Keratinocyte (primary cell): ENCODE measurements at regions not wholly inside any gene's neighbourhood (a gene's known extent, or its start where the extent isn't known, plus 50 kb on each side); places are given as distances from the start of the nearest gene placed in this dataset.
"Not testable (repeated sequence)": the region's sequence is repeated elsewhere in the genome, so short reads cannot be mapped to it uniquely, and the experiment has no call there.

ENCODE experiments used
- DNase-seq: peaks from one replicate; pipeline ENCODE4 v3.0.0-alpha.2; 2011; ENCODE audit warnings: low read depth, missing footprints, low spot score
- FAIRE-seq: peaks from 2 replicates; lab custom pipeline; 2011; peaks lifted over from hg19 to GRCh38; lab: Jason Lieb, UNC
- H2AFZ ChIP-seq: 2 replicates; pipeline ENCODE4 v1.6.0; 2012; ENCODE audit warnings: low read length, control low read depth, inconsistent platforms; ENCODE audit not compliant: control insufficient read depth
- H3K27ac ChIP-seq: 2 replicates; pipeline ENCODE4 v1.5.1; 2011; ENCODE audit warnings: low read length; ENCODE audit not compliant: control insufficient read depth, insufficient read depth
- H3K27me3 ChIP-seq: 3 replicates; pipeline ENCODE4 v1.6.0; 2011; ENCODE audit warnings: low read length; ENCODE audit not compliant: control insufficient read depth, insufficient read depth; ENCODE audit errors: extremely low read depth
- H3K36me3 ChIP-seq, 2 experiments: 2 replicates in 1 of 2; 3 replicates in 1 of 2; pipeline ENCODE4 v1.5.1; 2011; ENCODE audit warnings: low read length in 2 of 2, mild to moderate bottlenecking in 1 of 2; ENCODE audit not compliant: control insufficient read depth in 2 of 2, insufficient read depth in 2 of 2; ENCODE audit errors: extremely low read depth in 1 of 2
- H3K4me1 ChIP-seq: 3 replicates; pipeline ENCODE4 v1.5.1; 2011; ENCODE audit warnings: low read length; ENCODE audit not compliant: control insufficient read depth, insufficient read depth; ENCODE audit errors: extremely low read depth
- H3K4me2 ChIP-seq: 3 replicates; pipeline ENCODE4 v1.6.0; 2011; ENCODE audit warnings: low read depth, low read length; ENCODE audit not compliant: control insufficient read depth, insufficient read depth; ENCODE audit errors: extremely low read depth
- H3K4me3 ChIP-seq, 3 experiments: fragments of 200-600 bp in 1 of 3; sonication (generic) in 1 of 3; 2 replicates in 2 of 3; 3 replicates in 1 of 3; pipeline ENCODE4 v1.5.1; 2011 to 2016; ENCODE audit warnings: low read length in 3 of 3, mild to moderate bottlenecking in 3 of 3, control low read depth in 2 of 3, inconsistent platforms in 1 of 3, low read depth in 1 of 3, mixed read lengths in 1 of 3, mixed run types in 1 of 3, moderate library complexity in 1 of 3; ENCODE audit not compliant: control insufficient read depth in 2 of 3, insufficient read depth in 2 of 3; ENCODE audit errors: extremely low read depth in 1 of 3
- H3K79me2 ChIP-seq: 2 replicates; pipeline ENCODE4 v1.6.0; 2012; ENCODE audit warnings: low read length; ENCODE audit not compliant: control insufficient read depth, insufficient read depth
- H3K9ac ChIP-seq: 3 replicates; pipeline ENCODE4 v1.6.0; 2011; ENCODE audit warnings: low read length; ENCODE audit not compliant: control insufficient read depth, insufficient read depth; ENCODE audit errors: extremely low read depth
- H3K9me1 ChIP-seq: 3 replicates; pipeline ENCODE4 v1.6.0; 2011; ENCODE audit warnings: low read length; ENCODE audit not compliant: control insufficient read depth, insufficient read depth; ENCODE audit errors: extremely low read depth
- H3K9me3 ChIP-seq: 2 replicates; pipeline ENCODE4 v1.5.1; 2012; ENCODE audit warnings: low read depth, low read length; ENCODE audit not compliant: control insufficient read depth
- H4K20me1 ChIP-seq: 3 replicates; pipeline ENCODE4 v1.6.0; 2011; ENCODE audit warnings: low read length; ENCODE audit not compliant: control insufficient read depth, insufficient read depth; ENCODE audit errors: extremely low read depth
- CTCF ChIP-seq, 3 experiments: IDR thresholded peaks in 1 of 3; conservative IDR thresholded peaks in 1 of 3; optimal IDR thresholded peaks in 1 of 3; 2 replicates in 2 of 3; 3 replicates in 1 of 3; pipeline versions ENCODE3 to v1.5.1; 2011; ENCODE audit warnings: low read length in 3 of 3, mild to moderate bottlenecking in 3 of 3, moderate library complexity in 2 of 3, control low read depth in 1 of 3, inconsistent platforms in 1 of 3; ENCODE audit not compliant: insufficient read depth in 2 of 3; ENCODE audit errors: extremely low read depth in 1 of 3
- EZH2 ChIP-seq: IDR thresholded peaks from one replicate; pipeline ENCODE4 v1.6.1; 2012; ENCODE audit warnings: inconsistent platforms, mild to moderate bottlenecking, low read length, moderate library complexity
- dilution Hi-C: fragments of 300-500 bp; cut with MboI; formaldehyde crosslinking; loops from one replicate; pipeline ENCODE4 v1.7.0; 2020; ENCODE audit warnings: low sequenced_read_pairs; ENCODE audit not compliant: extremely low pct_ligation_motif_present

- FAIRE-seq: no peak
- Histone ChIP-seq H2AFZ (no peak overlapping the region), H3K79me2 (no peaks in the 10 kb centered on the region), H3K9ac (no peak overlapping the region), H4K20me1 (no peaks in the 10 kb centered on the region), H3K9me1 (no peaks in the 10 kb centered on the region), H3K27me3 (no peaks in the 10 kb centered on the region), H3K27ac (no peak overlapping the region), H3K4me3 (no peak overlapping the region), H3K9me3 (no peaks in the 10 kb centered on the region), H3K36me3 (no peaks in the 10 kb centered on the region), H3K4me1 (no peaks in the 10 kb centered on the region), H3K4me2 (no peak overlapping the region)
- no peak for DNase-seq
- TF ChIP-seq EZH2 (no peak), CTCF (optimal IDR thresholded peaks at IDR 0.05 in 1 of 3, IDR thresholded peaks at IDR 0.05 in 1 of 3, conservative IDR thresholded peaks at IDR 0.05 in 1 of 3; ENCODE audit: extremely low read depth in 1 of 3, insufficient read depth in 2 of 3, low read length in 3 of 3) (no peak)
- dilution Hi-C loops: no loop called here
These were observed 1689.2 kb downstream of the OTOL1 start for GRCh38 chr3:163185721-163186350.

GRCh38 chr3:163175970-163176369 lies 1679.4 kb downstream of the OTOL1 start:
- dilution Hi-C loops: no loop called here
- no peaks in the 10 kb centered on the region for H4K20me1 ChIP-seq
- no peak for FAIRE-seq
- no peak overlapping the region for H3K4me2 ChIP-seq
- no peaks in the 10 kb centered on the region for H3K4me1 ChIP-seq
- H3K27me3 ChIP-seq: no peaks in the 10 kb centered on the region
- H3K79me2 ChIP-seq: no peaks in the 10 kb centered on the region
- DNase-seq: no peak
- H3K27ac ChIP-seq: no peak overlapping the region
- TF ChIP-seq CTCF (optimal IDR thresholded peaks at IDR 0.05 in 1 of 3, IDR thresholded peaks at IDR 0.05 in 1 of 3, conservative IDR thresholded peaks at IDR 0.05 in 1 of 3; ENCODE audit: extremely low read depth in 1 of 3, insufficient read depth in 2 of 3, low read length in 3 of 3) (no peak), EZH2 (no peak)
- no peaks in the 10 kb centered on the region for H3K9me3 ChIP-seq
- no peaks in the 10 kb centered on the region for H3K36me3 ChIP-seq
- H3K4me3 ChIP-seq: no peak overlapping the region
- H3K9me1 ChIP-seq: no peaks in the 10 kb centered on the region
- H2AFZ ChIP-seq: no peak overlapping the region
- H3K9ac ChIP-seq: no peak overlapping the region

- H3K4me3 ChIP-seq, H3K4me1 ChIP-seq, H2AFZ ChIP-seq, H3K9ac ChIP-seq, H3K27me3 ChIP-seq, dilution Hi-C loops, H3K79me2 ChIP-seq, H3K9me1 ChIP-seq, H3K9me3 ChIP-seq, H3K36me3 ChIP-seq, DNase-seq, H4K20me1 ChIP-seq, FAIRE-seq, H3K27ac ChIP-seq, H3K4me2 ChIP-seq: not testable (repeated sequence)
These were observed 1675.9 kb downstream of the OTOL1 start for GRCh38 chr3:163172513-163172912.
